ENCODE measurements at regions not wholly inside any gene's neighbourhood (a gene's known extent, or its start where the extent isn't known, plus 50 kb on each side); places are given as distances from the start of the nearest gene placed in this dataset.
"Not testable (repeated sequence)": the region's sequence is repeated elsewhere in the genome, so short reads cannot be mapped to it uniquely, and the experiment has no call there.

DNA sequence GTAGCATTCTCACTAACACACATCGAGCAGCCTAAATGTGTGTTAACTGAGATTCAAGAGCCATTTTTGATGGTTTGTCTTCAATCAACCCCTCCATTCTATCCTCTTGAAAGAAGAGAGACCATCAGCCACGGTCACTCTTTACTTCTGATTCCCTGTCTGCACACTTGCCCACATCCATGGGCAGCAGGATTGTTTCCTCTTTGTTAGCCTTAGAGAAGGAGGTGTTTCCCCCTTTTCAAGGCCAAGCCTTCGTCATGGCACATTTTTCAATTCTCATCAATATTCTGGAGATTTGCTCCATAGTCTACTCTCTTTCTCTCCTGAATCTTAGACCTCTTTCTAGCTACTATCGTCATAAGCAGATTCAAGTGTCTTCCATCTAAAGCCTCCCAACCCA is 522.4 kb upstream of the NAALADL2 start:
- DNase-seq: no peak

DNA sequence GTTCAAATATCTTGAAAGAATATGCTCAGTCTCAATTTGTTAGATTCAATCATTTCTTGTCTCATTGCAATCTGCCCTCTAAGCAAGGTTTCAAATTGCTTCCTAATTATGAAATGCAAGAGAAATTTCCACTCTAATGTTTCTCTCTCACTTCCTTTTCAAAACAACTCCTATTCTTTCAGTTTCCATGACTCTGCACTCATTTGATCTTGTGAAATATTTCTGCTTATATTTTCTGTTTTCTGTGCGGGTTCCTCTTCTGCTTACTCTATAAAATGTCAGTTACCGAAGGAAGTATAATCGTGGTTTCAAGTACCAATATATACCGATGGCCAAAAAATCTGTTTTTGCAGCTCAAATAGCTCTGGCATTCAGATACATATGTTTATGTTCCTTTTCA is 521.9 kb upstream of the NAALADL2 start:
- DNase-seq: no peak

DNA sequence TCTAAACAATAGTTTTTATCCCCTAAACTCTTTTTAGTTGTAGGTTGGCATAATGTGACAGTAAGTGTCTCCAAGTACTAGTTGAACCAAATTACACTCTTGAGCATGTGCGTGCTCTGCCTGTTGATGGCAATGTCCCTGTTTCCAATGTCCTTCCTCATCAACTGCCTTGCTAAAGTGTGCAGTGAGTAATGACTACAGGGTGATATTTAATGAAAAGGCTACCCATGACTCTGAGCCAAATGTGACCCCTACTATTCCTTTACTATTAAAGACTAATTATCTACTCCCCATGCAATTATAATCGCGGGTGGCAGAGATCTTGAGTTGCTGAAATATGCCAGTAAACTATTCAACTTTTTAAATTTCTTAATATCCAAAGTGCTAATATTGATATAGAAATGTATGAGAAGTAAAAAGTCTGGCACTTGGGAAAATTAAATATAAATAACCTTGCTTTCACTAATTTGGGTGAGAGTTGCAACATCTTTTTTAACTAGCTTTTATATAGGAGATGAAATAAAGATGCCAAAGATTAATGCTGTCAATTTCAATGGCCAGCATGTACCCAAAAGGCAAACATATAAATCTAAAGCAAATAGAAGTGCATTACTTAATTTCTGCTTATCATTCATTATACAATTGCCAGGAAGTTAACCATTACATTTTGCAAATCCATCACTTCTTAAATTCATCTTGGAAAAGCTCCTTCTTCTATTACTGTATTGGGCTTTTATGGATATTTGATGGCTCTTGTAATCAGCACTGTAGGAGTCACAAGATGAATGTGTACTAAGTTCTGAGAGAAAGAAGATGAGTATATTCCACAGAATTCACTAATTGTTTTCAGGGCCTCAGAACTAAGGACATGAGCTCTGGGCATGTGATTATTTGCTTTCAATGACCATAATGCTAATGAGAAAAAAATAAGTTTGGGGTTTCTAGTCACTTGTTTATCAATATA is 518.2 kb upstream of the NAALADL2 start:
- DNase-seq: no peak

DNA sequence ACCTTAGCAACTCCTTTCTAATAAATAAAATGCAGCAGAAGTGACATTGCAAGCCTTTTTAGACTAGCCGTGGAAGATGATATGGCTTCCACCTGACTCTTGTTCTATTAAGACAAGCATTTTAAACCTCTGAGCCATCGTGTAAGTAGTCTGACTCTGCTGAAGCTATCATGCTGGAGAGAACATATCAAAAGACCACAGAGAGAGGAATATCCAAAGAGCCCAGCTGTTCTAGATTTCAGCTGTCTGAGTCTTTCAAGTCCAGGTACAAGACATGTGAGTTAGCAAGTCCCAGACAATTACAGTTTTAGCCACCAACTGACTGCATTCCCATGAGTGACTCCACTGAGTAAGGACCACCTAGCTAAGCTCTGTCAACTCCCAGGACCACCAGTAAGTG is 517.0 kb upstream of the NAALADL2 start:
- DNase-seq: no peak

DNA sequence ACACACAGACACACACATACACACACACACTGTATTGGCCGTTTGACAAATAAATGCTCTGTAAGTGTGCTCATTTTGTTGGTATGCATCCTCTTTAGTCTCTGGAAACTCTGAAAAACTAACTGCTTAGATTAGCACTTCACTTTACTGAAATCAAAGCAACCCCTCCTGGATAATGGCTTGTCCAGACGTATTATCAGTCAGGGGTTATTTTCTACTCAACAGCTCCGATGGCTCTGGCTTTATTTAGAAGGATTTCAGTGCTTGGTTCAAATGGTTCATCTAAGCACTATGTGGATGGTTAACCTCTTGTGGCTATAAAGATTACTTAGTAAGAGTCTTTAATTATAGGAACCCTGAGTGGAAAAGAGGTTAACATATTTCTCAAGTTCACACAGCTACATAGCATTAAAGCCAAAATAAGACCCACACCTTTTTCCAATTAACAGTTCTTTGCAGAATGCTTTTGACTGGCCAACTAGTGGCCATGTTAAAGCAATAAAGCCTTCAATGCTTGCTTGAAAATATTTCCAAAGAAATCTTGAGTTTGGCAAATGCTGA is 516.1 kb upstream of the NAALADL2 start:
- no peak for DNase-seq

DNA sequence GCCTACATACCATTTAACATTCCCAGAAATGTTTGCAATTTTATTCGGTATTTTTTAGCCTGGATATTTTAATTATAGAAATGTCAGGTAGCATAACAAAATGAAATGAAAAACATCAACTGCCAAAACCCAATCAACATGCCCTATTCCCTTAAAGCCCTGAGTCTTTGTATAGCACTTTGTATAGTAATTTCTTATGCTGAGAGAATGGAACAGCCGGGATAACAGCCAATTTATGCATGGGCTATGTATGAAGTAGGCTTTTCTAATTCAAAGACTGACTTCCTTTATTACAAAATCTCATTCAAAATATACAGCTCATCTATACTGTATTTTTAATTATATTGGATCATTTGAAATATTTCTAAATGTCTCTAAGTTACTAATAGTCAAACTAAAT is 513.0 kb upstream of the NAALADL2 start:
- DNase-seq: no peak

DNA sequence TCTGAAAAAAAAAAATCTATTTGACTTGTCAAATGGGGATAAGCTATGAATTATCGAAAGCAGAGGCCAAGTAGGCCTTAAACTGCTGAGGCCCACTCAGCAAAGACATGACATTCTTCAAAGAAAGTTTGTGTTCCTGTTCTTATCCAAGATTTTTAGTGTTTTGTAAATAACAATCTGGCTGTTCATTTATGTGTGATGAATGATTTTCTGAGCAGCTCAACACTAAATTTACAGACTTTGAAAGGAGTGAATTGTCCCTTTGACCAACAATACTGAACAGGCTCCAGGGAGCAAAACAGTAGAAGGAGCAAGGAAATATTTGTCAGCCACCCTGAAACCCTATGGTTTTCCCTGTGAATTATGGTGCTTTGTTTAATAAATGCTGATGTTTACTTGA is 512.6 kb upstream of the NAALADL2 start:
- DNase-seq: no peak

DNA sequence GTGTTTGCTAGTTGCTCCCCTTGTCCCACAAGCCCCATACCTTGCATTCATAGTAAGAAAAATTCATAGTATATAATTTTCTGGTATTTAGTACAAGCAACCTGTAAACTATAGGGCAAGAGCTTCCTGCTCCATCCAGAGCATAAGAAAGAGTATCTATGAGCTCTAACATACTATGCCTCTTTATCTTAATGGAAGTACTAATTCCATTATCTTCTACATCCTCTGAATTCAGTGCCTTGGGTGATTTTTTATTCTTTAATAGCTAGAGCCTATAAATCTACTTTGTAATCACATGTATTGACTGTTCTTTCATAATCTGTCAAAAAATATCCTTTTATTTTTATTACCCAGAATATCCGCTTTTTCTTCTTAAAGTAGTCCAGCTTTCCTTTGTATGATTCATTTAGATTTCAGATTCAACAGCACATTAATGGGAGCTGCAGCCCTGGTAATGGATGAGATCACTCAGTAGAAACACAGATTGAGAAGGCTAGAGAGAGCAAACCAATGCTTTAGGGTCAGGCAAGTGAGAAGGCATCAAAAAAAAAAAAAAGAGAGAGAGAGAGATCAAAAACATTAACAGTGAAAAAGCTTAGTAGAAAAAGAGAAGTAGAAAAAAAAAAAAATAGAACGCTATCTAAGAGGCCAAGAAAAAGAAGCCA is 511.5 kb upstream of the NAALADL2 start:
- DNase-seq: no peak

DNA sequence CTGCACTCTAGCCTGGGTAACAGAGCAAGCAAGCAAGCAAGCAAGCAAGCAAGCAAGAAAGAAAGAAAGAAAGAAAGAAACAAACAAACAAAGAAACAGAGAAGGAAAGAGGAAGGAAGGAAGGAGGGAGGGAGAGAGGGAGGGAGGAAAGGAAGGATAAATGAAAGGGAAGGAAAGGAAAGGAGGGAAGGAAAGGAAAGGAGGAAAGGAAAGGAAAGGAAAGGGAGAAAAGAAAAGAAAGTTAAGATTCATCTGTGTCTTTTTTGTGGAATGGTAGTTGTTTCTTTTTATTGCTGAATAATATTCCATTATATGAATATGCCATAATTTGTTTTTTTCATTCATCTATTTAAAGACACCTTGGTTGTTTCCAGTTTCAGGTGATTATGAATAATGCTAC is 506.9 kb upstream of the NAALADL2 start:
- no peak for DNase-seq

DNA sequence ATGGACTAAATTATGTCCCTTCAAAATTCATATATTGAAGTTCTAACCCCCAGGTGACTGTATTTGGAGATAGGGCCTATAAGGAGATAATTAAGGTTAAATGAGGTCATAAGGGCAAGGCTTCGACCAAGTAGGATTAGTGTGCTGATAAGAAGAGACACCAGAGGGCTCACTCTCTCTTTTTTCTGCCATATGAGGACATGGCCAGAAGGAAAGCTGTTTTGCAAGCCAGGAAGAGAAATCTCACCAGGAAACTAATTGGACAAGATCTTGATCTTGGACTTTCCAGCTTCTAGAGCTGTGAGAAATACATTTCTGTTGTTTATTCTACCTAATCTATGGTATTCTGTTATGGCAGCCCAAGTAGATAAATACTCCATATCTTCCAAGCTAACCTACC is 503.6 kb upstream of the NAALADL2 start:
- DNase-seq: no peak

DNA sequence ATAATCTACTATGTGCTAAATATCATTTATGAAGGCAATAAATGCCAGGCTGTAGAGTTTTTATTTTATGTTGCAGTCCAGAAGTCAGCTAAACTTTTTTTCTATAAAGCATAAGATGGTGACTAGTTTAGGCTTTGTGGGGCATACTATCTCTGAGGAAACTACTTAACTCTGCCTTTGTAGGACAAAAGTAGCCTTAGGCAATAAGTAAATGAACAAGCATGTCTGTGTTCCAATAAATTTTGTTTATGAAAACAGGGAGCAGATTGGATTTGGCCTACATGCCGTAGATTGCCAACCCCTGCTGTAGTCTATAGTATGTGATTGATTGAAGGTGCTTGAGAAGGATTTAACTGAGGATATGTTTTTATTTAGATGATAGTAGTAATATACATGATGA is 502.5 kb upstream of the NAALADL2 start:
- DNase-seq: no peak

DNA sequence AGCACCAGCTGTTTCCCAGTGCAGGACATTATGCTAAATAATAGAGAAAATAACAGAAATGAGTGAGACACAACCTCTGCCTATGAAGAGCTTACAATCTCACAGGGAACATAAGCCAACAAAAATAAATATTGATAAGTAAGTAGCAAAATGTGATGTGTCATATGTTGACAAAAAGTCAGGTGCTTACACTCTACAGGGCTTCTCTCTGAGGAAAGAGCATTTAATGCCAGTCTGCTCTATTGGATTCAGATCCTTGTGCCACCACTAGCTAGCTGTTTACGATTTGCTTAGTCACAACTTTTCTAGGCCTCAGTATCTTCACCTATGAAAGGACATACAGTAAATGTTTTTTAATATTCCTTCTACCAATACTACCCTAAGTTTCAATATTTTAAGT is 500.9 kb upstream of the NAALADL2 start:
- no peak for DNase-seq

DNA sequence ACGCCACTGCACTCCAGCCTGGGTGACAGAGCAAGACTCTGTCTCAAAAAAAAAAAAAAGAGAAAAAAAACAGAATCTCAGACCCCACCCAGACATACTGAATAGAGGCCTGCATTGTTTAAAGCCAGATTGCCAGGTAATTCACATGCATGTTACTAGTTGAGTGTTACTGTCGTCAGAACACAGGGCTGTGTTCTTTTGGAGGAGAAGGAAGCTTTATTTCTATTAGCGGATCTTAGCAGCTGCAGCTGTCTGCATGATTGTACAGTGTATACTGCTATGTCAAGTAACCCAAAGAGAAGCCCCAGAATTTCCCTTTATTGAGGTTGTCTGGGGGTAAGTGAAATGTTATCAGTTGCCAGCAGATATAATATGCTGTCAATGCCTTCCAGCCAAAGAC is 496.6 kb upstream of the NAALADL2 start:
- no peak for DNase-seq

DNA sequence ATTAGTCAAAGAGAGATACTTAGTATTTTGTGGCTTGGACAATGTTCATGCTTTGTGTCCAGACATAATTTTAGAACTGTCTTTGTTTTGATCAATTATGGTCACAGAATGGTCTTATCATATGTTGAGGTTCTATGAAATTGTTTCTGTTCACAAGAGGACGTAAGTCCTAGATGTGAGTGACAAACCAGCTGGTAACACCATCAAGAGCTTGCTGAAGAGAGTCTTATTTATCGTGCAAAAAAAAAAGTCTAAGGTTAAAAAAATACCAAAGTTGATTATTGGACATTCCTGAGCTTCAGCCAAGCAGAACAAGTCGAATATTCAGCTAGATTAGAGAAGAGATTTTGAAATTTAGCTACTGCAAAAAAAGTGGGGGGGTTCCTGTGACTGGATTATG is 495.9 kb upstream of the NAALADL2 start:
- no peak for DNase-seq

DNA sequence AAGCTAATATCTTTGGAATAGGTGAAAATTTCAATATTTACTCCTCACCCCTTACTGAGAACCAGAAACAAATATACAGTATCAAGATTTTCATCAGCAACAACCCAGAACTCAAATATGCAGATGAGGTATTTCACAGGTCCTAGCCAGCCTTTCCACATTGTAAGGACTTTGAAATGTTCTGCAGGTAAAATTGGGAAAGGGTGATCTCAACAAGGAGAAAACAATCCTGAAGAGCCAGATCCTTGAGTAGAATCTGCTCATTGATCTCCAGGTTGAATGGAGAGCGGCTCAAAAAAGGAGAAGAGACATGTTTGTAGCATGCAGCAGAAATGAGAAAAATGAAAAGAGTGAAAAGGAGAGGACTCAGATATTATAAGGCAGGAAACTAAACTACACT is 493.3 kb upstream of the NAALADL2 start:
- no peak for DNase-seq

DNA sequence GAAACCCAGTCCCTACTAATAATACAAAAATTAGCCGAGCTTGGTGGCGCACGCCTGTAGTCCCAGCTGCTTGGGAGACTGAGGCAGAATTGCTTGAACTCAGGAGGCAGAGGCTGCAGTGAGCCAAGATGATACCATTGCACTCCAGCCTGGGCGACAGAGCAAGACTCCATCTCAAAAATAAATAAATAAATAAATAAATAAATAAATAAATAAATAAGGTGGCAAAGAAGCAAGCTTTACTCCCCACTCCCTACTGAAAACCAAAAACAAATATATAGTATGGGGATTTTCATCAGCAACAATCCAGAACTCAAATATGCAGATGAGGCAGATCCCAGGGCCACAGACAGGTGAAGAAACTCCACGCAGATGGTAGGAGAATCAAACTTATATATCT is 492.2 kb upstream of the NAALADL2 start:
- not testable (repeated sequence) for DNase-seq

DNA sequence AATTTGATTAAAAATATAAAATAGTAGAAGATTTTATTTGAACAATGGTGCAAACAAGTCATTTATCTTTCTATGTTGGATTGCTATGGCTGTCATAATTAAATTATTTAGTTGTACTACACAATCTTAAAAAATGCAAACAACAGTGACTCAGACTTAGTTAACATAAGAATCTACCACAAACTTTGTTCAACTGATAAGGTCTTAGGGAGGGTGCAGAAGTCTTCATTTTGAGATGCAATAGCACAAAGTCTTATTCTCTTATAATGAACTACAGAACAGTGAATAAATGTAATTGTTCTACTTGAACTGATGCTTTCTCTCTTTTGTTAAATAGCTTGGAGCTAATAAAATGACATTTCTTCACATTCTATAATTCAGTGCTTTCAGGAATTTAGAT is 482.8 kb upstream of the NAALADL2 start:
- DNase-seq: no peak

DNA sequence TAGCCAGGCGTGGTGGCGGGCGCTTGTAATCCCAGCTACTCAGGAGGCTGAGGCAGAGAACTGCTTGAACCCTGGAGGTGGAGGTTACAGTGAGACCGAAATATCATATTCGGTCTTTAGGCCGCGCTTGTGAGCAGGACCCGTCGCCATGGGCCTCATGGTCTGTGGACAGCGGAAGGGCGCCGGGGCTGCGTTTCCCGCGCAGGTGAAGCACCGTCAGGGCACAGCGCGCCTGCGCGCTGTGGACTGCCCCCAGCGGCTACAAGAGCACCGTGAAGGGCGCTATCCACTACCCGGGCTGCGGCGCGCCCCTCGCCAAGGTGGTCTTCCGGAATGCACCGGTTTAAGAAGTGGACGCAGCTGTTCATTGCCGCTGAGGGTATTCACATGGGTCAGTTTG is 482.0 kb upstream of the NAALADL2 start:
- no peak for DNase-seq

DNA sequence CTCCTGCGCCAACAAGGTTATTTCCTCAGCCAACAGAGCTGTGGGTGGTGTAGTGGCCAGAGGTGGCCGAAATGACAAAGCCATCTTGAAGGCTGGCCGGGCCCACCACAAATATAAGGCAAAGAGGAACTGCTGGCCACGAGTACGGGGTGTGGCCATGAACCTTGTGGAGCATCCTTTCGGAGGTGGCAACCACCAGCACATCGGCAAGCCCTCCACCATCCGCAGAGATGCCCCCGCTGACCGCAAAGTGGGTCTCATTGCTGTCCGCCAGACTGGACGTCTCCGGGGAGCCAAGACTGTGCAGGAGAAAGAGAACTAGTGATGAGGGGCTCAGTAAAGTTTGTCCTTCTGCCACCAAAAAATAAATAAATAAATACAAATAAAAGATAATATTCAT is 481.4 kb upstream of the NAALADL2 start:
- no peak for DNase-seq

DNA sequence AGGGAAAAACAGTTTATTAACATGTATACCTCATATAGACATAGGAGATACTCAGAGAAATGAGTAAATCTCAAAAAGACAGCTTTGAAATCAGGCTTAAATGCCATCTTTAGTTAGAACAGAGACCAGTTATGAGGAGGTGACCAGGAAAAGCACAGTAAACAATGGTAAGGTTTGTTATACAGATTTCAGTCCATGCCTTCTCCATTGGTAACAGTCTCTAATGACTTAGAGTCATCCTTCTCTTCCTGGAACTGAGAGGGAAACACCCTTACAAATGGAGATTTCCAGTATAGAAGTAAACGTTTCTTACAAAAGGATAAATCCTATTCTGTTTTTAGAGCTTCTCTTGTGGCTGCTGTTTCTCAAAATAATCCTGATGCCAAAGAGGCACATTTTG is 476.3 kb upstream of the NAALADL2 start:
- no peak for DNase-seq

DNA sequence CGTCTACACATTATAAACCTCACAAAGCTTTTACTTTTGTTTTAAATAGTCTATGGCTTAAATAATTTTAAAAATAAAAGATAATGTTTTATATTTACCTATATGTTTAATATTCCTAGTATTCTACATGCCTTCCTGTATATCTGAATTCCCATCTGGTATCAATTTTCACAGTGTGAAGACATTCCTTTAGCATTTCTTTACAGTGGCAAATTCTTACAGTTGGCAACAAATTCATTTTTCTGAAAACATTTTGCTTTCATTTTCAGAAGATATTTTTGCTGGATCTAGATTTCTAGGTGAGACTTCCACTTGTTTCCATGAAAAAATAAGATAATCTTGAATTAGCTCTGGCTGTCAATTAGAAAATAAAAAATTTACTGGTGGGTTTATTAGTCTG is 471.4 kb upstream of the NAALADL2 start:
- no peak for DNase-seq

DNA sequence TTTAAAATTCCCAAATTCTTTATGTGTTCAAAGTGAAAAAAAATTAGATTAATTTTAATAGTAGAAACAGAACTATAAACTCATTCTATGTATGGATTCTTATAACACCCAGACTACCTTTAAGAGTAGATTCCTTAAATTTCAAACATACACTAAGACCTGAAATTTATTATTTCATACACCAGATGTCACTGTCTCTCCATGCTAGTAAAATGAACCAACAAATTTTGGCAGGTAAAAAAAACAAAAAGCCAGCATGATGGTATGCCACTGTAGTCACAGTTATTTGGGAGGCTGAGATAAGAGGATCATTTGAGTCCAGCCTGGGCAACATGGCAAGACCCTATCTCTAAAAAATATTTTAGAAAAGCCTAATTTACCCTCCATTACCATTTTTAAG is 461.3 kb upstream of the NAALADL2 start:
- no peak for DNase-seq

DNA sequence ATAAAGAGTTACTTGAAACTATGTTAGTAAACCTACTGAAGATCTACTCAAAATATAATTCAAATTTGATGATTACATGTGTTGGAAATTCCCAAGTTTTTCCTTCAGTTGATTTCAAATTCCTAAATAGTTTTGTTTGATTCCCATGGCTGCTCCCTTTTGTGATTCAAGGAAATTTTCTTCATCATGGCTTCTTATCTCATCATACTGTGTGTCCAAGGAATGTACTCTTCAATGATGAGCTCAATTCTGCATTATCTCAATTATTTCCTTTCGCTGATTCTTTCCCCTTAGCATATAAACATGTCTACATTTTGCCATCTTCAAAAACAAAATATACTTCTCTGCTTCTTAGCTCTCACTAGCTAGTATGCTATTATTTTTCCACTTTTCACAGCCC is 460.4 kb upstream of the NAALADL2 start:
- no peak for DNase-seq

DNA sequence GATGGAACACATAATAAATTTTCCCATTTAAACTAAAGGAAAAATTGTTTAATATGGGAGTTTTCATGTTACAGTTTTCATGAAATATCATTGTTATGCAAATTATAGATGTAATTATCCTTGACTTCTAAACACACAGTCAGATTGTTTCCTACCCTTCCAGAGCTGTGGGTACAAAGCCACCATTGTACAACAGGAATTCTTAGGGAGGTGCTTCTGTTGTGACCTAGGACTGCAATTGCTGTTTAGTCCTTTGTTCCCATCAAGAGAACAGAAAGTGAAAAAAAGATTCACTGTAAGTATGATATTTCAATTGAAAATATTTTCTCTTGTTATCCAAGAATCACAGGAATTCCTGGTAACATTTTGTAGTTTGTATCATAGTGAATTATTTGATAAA is 455.3 kb upstream of the NAALADL2 start:
- no peak for DNase-seq

Measured in hippocampal formation (tissue), 2 donors.